Loucy (cell line): ENCODE measurements at regions not wholly inside any gene's neighbourhood (a gene's known extent, or its start where the extent isn't known, plus 50 kb on each side); places are given as distances from the start of the nearest gene placed in this dataset.

Source experiments
- EZH2phosphoT487 ChIP-seq: fragments of 200-600 bp; IDR thresholded peaks from 2 replicates; pipeline ENCODE4 v1.6.1; 2018; ENCODE audit warnings: antibody characterized with exemption, mild to moderate bottlenecking, moderate library complexity, borderline replicate concordance
- TF ChIP-seq, protein P1 (sequence below): fragments of 200-600 bp; sonication (generic); conservative IDR thresholded peaks from 2 replicates; pipeline ENCODE4 v1.5.1; 2014; ENCODE audit warnings: mild to moderate bottlenecking, antibody characterized with exemption, low read length

DNA sequence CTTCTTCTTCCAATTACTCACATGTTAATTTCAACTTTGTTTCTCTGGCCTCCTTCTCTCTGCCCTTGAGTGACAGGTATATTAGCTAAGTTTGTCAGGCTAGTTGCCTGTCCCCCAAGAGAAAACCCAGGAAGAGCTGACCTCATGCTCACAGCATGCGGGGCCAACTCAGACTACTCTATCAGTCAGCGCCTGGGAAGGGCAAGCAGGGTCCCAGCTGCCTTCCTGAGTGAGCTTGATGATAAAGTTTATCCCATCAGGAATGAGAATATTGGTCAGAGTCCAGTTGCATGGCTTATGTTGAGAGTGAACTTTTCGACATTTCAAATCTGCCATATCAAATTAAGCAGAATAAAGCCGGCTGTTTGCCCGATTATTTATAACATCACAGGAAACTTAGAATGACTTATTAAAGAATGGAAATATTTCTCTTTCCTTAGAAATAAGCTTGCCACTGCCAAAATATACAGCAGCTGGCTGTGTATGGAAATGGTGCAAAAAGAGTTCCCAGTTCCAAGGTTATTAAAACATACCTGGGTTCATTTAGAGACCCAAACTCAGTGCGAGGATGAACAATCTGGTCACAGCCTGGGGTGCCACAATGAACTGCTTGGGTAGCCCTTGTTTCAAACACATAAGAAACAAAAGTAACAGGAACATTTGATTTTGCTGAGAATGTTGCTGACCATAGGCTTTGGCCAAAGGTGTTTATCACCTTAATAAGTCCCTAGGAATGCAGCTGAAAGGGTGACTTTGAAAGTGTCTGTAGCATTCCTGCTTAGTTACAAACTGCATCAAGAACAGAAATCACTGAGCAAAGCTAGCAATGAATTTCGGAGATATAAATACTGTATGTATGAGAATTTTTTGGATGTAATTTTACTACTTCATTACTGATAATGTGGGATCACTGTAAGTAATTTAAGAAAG, 1553.8 kb upstream of the FLRT2 start:
- TF ChIP-seq, protein P1, sequence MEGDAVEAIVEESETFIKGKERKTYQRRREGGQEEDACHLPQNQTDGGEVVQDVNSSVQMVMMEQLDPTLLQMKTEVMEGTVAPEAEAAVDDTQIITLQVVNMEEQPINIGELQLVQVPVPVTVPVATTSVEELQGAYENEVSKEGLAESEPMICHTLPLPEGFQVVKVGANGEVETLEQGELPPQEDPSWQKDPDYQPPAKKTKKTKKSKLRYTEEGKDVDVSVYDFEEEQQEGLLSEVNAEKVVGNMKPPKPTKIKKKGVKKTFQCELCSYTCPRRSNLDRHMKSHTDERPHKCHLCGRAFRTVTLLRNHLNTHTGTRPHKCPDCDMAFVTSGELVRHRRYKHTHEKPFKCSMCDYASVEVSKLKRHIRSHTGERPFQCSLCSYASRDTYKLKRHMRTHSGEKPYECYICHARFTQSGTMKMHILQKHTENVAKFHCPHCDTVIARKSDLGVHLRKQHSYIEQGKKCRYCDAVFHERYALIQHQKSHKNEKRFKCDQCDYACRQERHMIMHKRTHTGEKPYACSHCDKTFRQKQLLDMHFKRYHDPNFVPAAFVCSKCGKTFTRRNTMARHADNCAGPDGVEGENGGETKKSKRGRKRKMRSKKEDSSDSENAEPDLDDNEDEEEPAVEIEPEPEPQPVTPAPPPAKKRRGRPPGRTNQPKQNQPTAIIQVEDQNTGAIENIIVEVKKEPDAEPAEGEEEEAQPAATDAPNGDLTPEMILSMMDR: no peak
- no peak for TF ChIP-seq EZH2phosphoT487
